Hematopoietic multipotent progenitor cell treated with erythropoietin and hydrocortisone succinate and interleukin-3 and kit ligand, for 6 days (in vitro differentiated cells): ENCODE measurements at regions not wholly inside any gene's neighbourhood (a gene's known extent, or its start where the extent isn't known, plus 50 kb on each side); places are given as distances from the start of the nearest gene placed in this dataset.
"Not testable (repeated sequence)": the region's sequence is repeated elsewhere in the genome, so short reads cannot be mapped to it uniquely, and the experiment has no call there.

Experiments used
- DNase-seq: peaks from one replicate; pipeline ENCODE4 v3.0.0-alpha.2; 2015

DNA sequence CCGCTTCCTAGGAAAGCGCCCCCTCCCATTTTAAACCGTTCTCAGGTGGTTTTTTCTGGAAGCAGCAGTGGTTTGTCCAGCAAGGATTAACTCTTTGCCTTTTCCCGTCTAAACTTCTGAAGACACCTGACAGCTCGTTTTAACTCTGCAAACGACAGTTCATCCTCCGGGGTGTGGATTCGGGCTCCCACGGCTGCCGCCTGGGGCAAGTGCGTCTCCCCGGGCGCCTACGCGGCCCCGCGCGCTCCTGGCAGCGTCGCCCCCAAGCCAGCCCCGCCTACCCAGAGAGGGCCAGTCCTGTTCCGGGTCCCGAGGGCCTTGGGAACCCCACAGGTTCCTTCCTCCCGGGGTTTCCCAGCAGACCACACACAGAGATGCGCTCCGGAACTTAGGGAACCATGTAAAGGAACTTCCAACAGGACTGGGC is 54.4 kb downstream of the PRR18 start:
- DNase-seq, result peak; percentile 8

- peak; percentile 58 for DNase-seq
Measured at GRCh38 chr6:166253281-166253681, 54.9 kb downstream of the PRR18 start.

GRCh38 chr6:166252601-166253000 is 55.6 kb downstream of the PRR18 start:
- DNase-seq, result no peak

GRCh38 chr6:166251655-166252054 is 56.5 kb downstream of the PRR18 start:
- no peak for DNase-seq

DNA sequence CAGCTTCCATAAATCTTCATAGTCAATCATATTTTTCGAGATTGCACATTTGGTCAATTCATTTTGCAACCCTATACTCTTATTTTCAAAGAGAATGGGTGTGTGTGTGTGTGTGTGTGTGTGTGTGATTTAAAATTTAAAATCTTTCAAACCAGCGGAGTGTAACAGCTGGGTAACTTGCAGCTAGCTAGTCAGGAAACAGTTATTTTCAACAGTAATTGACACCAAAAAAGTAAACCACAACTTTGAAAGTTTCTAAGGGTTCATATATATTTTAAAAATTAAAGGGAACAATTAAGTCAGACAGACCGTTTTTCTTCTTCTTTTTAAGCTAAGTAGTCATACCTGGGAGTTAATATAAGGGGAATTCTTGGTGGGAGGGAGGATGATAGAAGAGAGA is 57.0 kb downstream of the PRR18 start:
- DNase-seq, result peak; percentile 4

DNA sequence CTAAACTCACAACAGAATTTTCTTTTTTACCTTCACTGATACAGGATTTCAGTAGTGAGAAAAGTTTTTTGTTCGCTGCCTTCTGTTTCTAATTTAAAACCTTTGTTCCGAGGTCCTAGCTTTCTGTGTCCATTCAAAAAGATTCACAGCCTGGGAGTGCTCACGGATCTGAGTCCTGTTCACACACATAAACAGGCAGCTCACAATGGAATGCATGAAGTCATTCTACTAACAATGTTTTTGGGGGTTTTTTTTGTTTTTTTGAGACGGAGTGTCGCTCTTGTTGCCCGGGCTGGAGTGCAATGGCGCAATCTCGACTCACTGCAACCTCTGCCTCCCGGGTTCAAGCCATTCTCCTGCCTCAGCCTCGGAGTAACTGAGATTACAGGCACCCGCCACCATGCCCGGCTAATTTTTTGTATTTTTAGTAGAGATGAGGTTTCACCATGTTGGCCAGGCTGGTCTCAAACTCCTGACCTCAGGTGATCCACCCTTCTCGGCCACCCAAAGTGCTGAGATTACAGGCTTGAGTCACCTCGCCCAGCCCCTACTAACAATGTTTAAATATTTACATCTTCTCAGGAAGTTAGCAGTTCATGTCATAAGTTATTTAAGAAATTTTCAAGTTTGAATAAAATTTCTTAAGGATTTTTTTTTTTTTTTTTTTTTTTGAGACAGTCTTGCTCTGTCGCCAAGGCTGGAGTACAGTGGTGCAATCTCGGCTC is 59.0 kb downstream of the PRR18 start:
- not testable (repeated sequence) for DNase-seq

DNA sequence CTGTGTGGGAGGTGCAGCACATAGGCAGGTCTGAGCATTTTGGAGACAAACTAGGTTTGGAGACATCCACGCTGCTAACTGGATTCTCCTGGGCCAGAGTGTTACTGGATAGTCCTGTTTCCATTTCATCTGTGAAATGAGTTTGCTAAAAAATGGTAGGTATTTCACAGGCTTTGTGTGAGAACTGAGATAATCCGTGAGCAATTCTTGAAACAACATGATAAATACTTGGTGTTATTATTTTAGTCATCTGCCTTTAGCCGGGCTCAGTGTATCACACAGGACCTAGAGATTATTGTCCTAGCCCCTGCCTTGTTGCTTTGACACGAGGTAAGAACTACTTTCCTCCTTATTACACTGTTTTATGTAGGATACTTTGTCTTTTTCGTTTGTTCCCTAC is 63.0 kb downstream of the PRR18 start:
- no peak for DNase-seq

DNA sequence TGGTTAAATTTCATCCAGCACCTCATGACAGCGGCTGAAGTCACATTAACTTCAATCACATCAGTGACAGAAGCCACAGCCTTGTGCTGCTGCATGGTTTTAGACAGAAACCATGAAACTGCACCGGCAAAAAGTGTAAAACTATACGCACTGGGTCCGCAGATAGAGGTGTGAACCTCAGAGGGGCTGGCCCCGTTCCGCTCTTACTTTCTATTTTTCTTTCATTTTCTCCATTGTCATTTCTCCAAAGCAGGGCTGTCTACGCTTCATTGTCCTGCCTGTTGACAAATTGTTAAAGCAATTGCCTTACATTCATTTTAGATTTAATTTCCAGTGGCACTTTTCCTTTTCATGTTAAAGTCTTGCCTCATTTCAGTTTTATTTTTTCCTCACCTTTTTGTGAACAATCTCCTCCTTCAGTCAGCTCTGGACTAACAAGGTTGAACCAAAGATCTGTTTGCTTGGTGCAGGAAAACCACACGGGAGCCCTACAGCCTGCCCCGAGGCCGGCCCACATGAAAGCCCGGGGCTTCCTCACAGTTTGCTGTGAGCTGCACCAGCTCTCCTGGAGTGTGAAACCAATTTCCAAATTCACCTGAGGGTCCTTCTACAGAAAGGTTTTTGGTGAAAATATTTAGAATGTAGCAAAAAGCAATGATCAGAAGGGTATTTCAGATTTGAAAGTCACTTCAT is 63.7 kb downstream of the PRR18 start:
- DNase-seq, result no peak

DNA sequence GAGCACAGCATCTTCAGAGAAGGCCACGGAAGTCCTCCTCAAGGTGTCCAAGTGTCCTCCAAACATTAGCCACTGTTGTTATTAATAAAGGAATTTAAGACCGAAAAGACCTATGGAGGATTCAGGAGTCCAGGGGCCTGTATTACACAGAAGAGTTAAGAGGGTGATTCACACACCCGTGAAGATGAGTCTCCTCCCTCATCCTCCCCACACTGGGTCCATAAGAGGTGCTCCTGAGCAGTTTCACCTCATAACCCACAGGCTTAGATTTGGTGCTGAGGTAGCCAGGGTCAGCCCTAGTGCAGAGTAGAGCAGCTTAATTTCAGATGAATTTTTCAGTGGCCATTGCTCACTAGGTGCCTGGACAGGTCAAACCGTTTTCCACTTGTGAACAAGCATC is 65.3 kb downstream of the PRR18 start:
- no peak for DNase-seq

DNA sequence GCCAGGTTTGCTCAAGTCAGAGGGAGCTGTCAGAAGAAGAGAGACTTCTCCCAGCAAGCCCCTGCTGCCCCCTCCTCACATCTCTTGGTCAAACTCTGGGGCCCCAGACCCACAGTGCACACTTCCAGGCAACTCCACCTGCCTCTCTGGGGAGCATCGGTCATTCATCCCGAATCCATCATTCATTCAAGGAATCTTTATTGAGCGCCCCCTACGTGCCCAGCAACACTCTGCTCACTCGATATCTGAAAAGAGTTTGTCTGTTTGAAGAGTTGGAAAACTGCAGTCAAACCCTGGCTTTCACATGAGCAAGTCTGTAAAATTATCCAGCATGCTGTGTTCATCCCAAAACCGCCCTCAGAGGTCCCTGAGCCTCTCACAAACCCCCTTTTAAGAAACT is 66.2 kb downstream of the PRR18 start:
- DNase-seq, result no peak

GRCh38 chr6:166240889-166241288 is 67.3 kb downstream of the PRR18 start:
- no peak for DNase-seq

- DNase-seq, result no peak
Measured at GRCh38 chr6:166237617-166238016, 70.0 kb upstream of the TBXT start.

DNA sequence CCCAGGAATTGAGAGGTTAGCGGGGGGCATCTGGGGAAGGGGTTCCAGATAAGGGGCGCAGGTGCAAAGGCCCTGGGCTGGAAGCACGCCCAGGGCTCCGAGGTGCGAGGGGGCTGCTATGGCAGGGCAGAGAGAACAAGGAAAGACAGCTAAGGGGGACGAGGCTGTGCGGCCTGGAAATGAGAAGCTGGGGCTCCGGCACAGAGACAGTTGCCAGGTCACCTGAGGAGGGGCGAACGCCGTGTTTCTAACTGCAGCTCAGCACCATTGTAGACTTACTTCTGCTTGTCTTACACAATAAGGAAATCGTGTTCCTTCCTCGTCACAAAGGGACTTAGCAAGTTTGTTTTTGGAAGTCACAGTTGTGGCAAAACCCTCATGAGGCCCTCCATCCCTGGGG is 68.9 kb upstream of the TBXT start:
- DNase-seq, result peak; percentile 14

DNA sequence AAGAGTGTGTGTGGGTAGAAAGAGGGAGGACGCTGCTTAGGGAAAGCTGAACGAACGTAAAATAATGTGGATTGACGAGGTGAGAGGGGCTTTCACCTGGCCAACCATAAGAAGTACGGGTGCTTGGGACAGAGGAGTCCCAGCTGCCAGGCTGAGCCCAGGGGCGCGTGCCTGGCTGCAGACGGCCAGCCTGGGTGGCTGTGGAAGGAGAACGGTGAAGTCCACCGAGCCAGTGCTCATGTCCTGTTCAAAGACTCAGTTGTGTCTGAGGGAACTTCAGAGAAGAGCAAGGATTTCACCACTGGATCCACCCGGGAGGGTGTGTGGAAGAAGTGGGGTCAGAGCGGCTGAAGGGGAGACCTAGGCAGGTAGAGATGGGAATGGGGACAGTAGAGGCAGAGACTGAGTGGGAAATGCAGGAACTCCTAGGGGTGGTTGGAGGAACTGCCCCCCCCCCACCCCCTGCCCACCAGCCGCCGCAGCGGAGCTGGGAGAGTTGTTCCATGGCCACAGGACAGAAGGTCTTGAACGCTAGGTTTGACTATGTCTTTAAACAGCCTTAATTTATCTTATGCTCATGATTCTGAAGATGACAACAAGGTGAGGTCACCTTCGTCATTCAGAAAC is 68.1 kb upstream of the TBXT start:
- no peak for DNase-seq

DNA sequence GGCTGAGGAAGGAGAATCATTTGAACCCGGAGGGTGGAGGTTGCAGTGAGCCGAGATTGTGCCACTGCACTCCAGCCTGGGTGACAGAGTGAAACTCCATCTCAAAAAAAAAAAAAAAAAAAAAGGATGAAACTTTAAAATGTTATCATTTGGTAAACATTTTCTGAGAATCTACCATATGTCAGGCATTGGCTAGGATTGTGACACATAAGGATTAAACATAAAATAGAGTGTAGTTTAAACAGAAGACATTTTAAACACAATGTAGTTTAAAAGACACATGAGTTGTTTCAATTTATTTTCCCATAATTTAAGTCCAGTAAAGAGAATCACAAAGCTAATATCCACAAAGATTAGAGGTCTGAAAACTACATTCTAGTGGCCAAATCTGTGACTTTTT is 63.5 kb upstream of the TBXT start:
- not testable (repeated sequence) for DNase-seq

DNA sequence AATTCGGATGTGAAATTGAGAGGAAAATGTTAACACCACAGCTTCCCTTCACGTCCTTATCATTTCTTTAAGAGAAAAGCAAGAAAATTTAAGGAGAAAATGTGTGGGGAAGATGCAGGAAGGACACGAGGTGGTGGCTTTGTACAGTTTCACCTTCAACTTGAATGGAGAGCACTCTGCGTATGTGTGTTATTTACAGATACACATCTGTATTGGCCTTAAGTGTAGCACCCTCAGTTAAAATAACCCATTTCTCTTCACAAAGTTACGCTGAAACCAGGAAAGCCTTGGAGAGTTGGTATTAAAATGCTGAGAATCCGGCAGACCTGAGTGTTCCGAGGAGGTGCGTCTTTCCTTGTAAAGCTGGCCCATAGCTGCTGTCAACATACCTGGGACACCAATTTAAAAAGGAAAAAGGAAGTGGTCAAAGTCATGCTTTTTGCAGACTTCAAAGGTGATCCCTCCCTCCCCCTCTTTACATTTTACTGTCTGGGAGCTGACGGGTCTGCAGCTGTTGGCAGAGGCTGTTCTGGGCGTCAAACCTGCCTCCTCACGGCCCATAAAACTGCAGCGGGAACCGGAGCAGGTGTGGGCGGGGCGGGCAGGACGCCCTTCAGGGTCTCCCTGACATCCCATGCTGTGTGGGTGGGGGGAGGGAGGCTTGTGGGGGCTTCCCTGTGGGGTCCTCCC is 61.3 kb upstream of the TBXT start:
- DNase-seq, result no peak

DNA sequence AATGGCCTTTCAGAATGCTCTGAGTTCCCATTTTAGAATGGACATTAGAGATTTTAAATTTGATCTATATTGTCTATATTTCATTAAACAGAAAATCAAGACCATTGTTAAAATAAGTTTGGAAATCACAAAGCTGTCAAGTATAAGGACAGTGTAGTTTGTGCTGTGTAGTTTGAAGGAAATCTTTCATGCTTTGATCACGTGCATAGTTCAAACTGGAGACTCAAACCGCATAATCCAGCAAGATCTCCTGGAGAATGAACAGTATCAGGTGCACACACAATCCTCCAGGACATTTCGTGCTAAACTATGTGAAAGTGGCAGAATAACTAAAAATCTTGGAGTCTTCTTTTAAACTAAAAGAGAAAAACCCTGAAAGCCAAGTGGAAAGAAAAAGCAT is 60.8 kb upstream of the TBXT start:
- no peak for DNase-seq

DNA sequence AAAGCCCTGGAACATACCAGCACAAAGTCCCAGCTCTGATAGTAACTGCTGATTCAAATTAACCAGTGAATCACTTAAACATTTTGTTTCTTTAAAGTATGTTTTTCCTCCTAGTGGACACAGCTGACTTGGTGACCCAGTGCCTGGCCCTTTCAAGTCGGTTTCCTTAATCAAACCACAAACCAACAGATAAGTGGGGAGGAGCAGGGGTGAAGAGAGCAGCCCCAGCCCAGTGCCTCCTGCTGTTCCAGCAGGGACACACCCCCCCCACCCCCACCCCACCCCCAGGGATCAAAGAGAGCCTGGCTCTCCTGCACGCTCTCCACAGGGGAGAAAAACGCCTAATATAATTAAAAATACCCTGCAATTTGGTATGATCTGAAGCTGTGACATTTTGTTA is 55.4 kb upstream of the TBXT start:
- peak; percentile 27 for DNase-seq

- DNase-seq, result no peak
Measured at GRCh38 chr6:166222631-166223030, 55.0 kb upstream of the TBXT start.

DNA sequence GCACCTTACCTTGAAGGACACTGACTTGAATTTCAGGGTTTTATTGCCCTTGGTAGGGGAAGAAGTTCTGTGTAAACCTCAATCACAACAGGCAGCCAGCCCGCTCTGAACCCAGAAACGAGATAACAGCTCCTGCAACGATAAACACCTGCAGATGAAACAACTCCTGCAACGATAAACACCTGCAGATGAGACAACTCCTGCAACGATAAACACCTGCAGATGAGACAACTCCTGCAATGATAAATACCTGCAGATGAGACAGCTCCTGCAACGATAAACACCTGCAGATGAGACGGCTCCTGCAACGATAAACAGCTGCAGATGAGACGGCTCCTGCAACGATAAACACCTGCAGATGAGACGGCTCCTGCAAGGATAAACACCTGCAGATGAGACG is 54.0 kb upstream of the TBXT start:
- no peak for DNase-seq

DNA sequence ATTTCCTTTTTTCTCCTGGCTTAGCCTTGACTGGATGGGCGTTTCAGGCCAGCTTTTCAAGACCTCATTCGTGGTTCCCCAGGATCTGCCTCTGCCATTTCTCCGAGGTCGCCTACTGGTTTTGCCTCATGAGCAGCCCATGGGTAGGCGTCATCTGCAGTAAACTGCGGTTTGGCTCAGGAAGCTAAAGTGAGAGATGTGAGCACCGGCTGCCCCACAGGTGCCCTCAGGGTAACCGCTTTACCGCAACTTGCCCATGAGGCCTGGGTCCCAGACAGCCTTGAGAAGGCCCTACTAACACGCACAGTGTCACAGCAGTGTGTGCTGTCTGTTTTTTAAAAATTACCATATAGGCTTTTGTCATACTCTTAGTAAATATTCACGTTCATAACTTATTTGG is 53.4 kb upstream of the TBXT start:
- DNase-seq, result no peak
